Astrocyte (in vitro differentiated cells and primary cell): ENCODE measurements at regions not wholly inside any gene's neighbourhood (a gene's known extent, or its start where the extent isn't known, plus 50 kb on each side); places are given as distances from the start of the nearest gene placed in this dataset.

Experiments
- EZH2 ChIP-seq: IDR thresholded peaks from 2 replicates; pipeline ENCODE4 v1.6.1; 2012; ENCODE audit warnings: mild to moderate bottlenecking, low read length, inconsistent platforms; ENCODE audit not compliant: insufficient read depth
- TF ChIP-seq, protein P1 (sequence below): IDR thresholded peaks from 2 replicates; pipeline ENCODE4 v1.5.1; 2011; ENCODE audit warnings: low read depth, mild to moderate bottlenecking, inconsistent platforms, low read length, moderate library complexity; ENCODE audit not compliant: insufficient read depth

DNA sequence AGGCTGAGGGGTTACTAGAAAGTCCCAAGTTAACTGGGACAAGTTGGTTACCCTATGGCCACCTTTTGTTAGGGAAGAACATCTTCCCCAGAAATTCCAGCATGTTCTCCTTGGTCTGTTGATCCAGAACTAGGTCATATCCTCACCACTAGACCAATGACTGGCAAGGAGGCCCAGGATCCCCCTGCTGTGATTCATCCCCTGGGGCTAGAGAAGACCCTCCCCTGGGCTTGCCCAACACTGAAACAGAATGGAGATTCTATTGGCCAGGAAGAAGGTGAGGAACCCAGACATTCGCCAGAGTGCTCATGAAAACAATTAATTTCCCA, 90.1 kb upstream of the SIM2 start:
- TF ChIP-seq, protein P1, sequence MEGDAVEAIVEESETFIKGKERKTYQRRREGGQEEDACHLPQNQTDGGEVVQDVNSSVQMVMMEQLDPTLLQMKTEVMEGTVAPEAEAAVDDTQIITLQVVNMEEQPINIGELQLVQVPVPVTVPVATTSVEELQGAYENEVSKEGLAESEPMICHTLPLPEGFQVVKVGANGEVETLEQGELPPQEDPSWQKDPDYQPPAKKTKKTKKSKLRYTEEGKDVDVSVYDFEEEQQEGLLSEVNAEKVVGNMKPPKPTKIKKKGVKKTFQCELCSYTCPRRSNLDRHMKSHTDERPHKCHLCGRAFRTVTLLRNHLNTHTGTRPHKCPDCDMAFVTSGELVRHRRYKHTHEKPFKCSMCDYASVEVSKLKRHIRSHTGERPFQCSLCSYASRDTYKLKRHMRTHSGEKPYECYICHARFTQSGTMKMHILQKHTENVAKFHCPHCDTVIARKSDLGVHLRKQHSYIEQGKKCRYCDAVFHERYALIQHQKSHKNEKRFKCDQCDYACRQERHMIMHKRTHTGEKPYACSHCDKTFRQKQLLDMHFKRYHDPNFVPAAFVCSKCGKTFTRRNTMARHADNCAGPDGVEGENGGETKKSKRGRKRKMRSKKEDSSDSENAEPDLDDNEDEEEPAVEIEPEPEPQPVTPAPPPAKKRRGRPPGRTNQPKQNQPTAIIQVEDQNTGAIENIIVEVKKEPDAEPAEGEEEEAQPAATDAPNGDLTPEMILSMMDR: no peak
- TF ChIP-seq EZH2: no peak
